Left colon (tissue), 2 donors: ENCODE measurements at regions not wholly inside any gene's neighbourhood (a gene's known extent, or its start where the extent isn't known, plus 50 kb on each side); places are given as distances from the start of the nearest gene placed in this dataset.
A peak's percentile ranks its signal among the peaks of the same experiment; 100 is the strongest.
"Not testable (repeated sequence)": the region's sequence is repeated elsewhere in the genome, so short reads cannot be mapped to it uniquely, and the experiment has no call there.

Experiments used
- ATAC-seq: fragments of 200-7000 bp; cut with Tn5 transposase; one replicate; pipeline ENCODE4 v1.9.1; 2020; ENCODE audit warnings: mild to moderate bottlenecking, moderate library complexity
- DNase-seq, 2 donors: peaks; one replicate each; pipeline ENCODE4 v3.0.0-alpha.2; 2020
- intact Hi-C, 2 donors: fragments of 100-400 bp; cut with DNase I in 1 of 2; cut with micrococcal nuclease in 1 of 2; formaldehyde crosslinking; loops; one replicate each; pipeline versions ENCODE4 v1.11.2 to v1.14.0; 2022; cut with DNase I, micrococcal nuclease
- donor health status: DM: no; HTN: no; CAD: no.
- donor health status: DM: yes; HTN: yes; CAD: no.

DNA sequence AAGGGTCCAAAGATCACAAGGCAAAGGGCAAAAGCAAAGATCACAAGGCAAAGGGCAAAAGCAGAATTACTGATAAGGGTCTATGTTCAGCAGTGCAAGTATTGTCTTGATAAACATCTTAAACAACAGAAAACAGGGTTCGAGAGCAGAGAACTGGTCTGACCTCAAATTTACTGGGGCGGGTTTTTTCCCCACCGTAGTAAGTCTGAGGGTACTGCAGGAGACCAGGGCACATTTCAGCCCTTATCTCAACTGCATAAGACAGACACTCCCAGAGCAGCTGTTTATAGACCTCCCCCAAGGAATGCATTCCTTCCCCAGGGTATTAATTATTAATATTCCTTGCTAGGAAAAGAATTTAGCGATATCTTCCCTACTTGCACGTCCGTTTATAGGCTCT, 61.3 kb downstream of the ZNF860 start:
- DNase-seq, ATAC-seq, intact Hi-C loops: not testable (repeated sequence)

DNA sequence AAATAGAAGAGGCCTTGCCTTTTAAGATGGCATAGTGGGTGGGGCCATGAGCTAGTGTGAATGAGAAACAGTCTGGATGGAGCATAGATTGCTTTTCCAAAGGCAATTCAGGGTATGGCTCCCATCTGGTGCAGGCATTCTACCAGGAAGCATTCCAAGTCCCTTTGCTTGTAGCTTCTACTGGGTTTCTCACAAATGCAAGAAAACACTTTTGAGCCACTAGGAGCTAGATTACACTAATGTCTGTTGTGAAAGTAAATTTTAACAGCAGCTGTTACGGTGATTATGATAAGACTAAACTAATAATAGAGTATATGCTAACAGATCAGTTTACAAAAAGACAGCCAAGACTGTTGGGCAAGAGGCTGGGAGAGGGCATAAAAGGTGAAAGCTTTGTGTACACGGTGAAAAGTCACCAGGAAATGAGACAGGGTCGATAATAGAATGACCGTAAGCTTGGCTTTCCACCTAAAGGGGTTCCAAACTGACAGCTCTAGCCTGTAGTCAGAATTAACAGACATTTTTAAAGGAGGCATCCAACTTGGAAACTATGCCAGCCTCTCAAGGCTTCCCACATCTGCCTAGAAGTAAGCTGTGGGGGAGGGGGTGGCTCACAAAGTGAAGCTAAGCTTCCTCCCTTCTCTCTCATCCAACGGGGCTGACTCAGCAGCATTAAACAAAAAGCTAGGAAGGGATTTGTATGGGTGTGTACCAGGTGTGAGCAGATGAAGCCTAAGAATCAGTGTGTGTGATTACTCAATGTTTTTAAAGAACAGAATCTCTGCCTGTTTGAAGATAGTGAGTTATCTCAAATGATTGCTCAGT, 61.1 kb upstream of the GPD1L start:
- DNase-seq (peak; percentile 65 to 71), ATAC-seq (peak; percentile 79)
- intact Hi-C loops, result no loop called here

DNA sequence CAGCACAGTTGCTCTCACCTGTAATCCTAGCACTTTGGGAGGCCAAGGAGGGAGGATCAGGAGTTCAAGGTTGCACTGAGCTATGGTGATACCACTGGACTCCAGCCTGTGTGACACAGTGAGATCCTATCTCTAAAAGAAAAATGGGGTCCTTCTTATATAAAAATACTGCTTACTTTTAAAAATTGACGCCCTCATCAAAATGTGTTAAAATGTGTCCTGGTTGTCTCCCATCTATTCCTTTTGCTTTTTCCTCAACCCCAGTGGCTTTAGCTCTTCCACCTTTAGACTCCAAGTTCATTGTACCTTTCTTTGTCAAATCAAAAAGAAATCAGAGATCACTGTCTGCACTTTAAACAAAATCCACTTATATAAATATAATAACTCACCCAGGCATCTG, 60.3 kb upstream of the GPD1L start:
- no peak for ATAC-seq
- intact Hi-C loops, result no loop called here
- no peak for DNase-seq

DNA sequence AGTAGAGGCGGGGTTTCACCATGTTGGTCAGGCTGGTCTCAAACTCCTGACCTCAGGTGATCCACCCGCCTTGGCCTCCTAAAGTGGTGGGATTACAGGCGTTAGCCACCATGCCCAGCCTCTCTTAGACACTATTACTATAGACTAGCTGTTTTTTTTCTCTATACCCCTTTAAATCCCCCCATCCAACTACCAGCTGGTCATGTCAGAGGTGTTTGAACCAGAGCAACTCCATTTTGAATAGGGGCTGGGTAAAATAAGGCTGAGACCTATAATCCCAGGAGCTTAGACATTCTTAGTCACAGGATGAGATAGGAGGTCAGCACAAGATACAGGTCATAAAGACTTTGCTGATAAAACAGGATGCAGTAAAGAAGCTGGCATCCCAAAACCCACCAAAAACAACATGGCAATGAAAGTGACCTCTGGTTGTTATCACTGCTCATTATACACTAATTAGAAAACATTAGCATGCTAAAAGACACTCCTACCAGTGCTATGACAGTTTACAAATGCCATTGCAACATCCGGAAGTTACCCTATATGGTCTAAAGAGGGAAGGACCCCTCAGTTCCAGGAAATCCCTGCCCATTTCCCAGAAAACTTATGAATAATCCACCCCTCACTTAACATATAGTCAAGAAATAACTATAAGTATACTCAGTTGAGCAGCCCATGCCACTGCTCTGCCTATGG, 57.8 kb upstream of the GPD1L start:
- DNase-seq (no peak), ATAC-seq (no peak)
- intact Hi-C loops, result no loop called here

DNA sequence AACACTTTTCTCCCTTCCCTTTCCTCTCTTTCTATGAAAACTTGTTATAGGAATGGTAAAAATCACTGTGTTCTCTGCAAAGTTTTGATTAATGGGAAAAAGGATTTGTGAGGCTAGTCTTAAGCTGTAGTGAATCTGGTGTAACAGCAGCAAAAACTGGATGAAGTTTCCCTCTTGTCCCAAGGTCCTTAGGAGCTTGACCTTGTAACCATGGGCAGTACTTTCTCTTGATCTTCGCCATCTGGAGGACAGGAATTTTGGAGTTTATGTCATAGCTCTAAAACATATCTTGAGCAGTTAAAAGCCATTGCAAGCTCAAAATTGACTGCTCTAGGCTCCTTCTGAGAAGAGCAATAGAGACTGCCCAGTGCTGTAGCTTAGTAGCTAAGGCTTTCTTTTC, 56.5 kb upstream of the GPD1L start:
- DNase-seq, result no peak
- no peak for ATAC-seq
- intact Hi-C loops, result no loop called here

DNA sequence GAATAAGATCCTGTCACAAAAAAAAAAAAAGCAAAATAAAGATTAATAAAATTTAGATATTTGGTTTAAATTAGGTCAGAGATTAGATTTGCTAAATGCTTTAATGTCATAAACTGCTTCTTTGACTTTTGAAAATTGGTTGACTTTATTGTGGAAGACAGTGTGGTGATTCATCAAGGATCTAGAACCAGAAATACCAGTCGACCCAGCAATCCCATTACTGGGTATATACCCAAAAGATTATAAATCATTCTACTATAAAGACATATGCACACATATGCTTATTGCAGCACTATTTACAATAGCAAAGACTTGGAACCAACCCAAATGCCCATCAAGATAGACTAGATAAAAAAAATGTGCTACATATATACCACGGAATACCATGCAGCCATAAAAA, 54.2 kb upstream of the GPD1L start:
- peak; percentile 31 for ATAC-seq
- intact Hi-C loops, DNase-seq: not testable (repeated sequence)

DNA sequence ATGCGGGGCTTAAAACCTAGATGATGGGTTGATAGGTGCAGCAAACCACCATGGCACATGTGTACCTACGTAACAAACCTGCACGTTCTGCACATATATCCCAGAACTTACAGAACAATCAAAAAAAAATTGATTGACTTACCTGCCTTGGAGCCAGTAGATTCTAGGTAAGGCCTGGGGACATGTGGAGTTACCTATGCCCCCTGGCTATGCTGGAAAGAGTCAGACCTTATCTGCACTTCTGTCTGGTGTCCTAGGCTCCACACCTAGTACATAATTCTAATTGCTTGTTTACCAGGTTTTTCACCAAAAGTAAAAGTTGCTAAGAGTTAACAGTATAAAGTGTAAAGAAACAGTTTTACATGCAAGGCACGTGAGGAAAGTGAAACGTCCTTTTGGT, 53.6 kb upstream of the GPD1L start:
- ATAC-seq, intact Hi-C loops, DNase-seq: not testable (repeated sequence)

DNA sequence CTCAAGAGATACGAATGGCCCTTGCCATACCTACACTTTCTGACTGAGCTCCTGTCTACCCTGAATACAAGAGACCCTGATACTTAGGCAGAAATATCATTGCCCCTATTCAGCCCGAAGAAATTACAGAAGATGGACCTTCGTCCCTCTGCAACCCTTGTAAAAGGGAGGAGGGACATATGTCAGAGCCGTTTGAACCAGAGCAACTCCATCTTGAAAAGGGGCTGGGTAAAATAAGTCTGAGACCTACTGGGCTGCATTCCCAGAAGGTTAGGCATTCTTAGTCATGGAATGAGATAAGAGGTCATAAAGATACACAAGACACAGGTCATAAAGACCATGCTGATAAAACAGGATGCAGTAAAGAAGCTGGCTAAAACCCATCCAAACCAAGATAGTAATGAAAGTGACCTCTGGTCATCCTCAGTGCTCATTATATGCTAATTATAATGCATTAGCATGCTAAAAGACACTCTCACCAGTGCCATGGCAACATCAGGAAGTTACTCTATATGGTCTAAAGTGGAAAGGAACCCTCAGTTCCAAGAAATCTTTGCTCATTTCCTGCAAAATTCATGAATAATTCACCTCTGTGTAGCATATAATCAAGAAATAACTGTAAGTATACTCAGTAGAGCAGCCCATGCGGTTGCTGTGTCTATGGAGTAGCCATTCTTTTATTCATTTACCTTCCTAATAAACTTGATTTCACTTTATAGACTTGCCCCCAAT, 49.7 kb upstream of the GPD1L start:
- intact Hi-C loops, result no loop called here
- DNase-seq, result no peak
- peak; percentile 94 for ATAC-seq
